ENCODE measurements at regions not wholly inside any gene's neighbourhood (a gene's known extent, or its start where the extent isn't known, plus 50 kb on each side); places are given as distances from the start of the nearest gene placed in this dataset.

DNA sequence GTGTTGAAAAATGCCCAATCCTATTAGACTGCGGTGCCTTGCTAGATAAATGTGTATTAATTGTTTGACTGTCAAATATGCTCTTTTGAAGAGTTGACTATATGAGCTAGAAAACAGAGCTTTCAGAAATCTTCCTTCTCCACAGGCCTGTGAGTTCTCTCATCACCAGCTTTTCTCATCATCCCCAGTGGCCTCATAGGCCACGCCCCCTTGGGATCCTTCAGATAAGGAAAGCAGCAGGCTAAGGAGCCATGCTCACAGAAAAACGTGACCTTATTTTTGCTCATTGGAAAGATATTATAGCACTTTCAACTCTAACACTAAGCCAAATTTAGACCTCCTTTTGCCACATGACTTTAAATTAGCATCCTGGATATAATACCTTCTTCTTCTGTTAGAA is 514.4 kb upstream of the ARRDC4 start:
- TF ChIP-seq POLR2AphosphoS5 (IDR thresholded peaks at IDR 0.05), result no peak
- TF ChIP-seq, protein P1, sequence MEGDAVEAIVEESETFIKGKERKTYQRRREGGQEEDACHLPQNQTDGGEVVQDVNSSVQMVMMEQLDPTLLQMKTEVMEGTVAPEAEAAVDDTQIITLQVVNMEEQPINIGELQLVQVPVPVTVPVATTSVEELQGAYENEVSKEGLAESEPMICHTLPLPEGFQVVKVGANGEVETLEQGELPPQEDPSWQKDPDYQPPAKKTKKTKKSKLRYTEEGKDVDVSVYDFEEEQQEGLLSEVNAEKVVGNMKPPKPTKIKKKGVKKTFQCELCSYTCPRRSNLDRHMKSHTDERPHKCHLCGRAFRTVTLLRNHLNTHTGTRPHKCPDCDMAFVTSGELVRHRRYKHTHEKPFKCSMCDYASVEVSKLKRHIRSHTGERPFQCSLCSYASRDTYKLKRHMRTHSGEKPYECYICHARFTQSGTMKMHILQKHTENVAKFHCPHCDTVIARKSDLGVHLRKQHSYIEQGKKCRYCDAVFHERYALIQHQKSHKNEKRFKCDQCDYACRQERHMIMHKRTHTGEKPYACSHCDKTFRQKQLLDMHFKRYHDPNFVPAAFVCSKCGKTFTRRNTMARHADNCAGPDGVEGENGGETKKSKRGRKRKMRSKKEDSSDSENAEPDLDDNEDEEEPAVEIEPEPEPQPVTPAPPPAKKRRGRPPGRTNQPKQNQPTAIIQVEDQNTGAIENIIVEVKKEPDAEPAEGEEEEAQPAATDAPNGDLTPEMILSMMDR (IDR thresholded peaks at IDR 0.05), result no peak

Measured in prostate gland (tissue), 2 donors.